8988T (cell line): ENCODE measurements at regions not wholly inside any gene's neighbourhood (a gene's known extent, or its start where the extent isn't known, plus 50 kb on each side); places are given as distances from the start of the nearest gene placed in this dataset.

ENCODE experiments used
- DNase-seq: peaks from one replicate; pipeline ENCODE4 v3.0.0; 2011

DNA sequence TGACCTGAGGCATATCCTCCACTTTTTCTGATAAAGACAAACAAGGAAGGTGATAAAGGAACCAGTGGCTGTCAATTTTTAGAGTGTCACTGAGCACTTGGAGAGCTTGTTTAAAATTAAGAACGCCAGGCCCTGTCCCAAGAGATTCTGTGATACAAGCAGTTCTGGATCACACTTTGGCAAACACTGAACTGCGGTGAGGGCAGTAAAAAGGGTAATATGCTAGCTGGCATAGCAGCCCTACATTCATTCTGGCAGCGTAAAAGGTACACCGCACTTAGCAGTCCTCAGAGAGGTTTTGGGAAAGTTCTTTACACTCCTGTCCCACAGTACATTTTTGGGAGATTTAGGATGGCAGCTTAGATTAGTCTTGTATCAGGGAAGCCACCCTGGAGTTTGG is 101.3 kb upstream of the CCDC150 start:
- DNase-seq: no peak

DNA sequence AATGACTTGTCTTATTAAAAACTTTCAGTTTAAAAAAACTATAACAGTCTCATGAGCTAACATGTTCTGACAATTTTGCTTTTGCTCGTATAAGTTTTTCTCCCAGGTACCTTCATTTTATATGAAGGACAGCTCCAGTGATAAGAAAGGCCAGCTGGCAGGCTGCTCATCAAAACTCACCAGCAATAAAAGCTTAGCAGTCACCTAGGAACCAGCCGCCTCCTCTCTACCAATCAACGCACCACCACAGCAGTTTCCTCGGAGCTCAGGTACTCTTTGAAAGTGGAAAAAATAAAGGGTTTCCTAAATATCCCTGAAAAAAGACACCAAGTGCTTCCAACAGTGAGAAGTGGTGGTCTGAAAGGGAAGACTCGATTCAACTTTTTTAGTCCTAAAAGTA is 100.9 kb upstream of the CCDC150 start:
- no peak for DNase-seq

DNA sequence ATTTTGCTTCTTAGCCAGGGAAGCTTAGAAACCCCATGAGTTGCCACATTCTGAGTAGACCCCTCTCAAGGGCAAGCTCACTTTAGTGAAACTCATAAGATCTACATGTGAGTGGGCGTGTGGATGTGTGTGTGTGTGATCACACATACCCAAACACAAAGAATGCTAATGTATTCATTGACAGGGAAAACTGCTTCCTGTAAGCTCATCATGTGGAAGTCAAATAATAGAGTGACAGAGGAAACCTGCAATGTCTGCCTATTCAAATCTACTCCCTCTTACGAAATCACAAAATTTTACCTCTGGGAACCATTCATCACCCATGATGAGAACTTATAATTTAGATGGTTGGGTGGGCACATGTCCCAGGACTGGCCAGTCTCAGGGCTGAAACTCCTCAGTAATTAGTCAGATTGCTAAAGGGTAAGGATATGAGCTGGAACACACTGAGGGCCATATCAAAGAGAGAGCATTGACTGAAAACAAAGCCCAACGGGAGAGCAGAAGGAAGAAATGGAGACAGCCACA is 94.5 kb upstream of the CCDC150 start:
- no peak for DNase-seq

DNA sequence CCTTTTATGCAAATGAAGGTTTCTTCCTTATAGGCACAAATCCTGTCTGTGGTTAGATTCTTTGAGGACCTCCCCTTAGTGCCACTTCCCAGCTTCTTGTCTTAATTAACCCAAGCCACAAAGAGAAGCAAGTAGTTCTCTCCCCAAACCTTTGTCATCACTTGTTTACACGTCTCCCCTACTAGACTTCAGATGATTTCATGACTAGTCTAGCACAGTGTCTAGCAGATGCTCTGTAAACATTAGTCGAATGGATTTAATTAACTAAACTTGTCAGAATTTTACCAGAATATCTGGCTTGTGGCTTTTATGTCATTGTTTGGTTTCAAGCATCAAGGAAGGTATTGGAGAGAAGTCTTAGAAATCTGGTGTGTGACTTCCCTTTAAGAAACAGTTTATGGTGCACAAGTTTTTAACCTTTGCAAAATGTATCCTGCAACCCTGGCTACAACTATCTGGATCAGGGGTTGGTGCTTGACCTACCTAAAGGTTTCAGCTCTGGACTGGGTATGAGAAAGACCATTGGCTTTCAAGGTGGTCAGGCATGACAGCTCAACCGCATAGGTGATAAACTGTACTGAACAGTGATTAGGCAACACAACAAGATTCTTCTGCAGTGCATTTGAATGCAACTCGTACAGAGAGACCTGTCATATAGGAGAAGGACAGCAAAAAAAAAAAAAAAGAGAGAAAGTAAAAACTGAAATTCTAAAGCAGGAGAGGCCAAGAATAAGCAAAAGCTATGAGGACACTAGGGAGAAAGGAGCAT is 93.2 kb upstream of the CCDC150 start:
- no peak for DNase-seq

DNA sequence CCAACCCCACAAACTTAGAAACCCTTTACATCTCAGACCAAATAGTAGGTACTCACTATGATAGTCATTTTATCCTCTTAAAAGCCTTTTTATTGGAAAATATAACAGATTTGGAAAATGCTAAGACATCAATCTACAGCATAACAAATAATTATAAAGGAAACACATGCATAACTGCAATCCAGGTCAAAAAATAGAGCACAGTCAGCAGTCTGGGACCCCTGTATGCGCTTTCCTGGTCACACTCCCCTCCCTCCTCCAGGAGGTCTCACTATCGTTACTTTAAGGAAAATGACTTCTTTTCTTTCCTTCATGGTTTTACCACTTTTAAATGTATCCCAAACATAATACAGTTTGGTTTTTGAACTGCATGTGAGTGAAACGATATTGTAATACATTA is 90.5 kb upstream of the CCDC150 start:
- no peak for DNase-seq

DNA sequence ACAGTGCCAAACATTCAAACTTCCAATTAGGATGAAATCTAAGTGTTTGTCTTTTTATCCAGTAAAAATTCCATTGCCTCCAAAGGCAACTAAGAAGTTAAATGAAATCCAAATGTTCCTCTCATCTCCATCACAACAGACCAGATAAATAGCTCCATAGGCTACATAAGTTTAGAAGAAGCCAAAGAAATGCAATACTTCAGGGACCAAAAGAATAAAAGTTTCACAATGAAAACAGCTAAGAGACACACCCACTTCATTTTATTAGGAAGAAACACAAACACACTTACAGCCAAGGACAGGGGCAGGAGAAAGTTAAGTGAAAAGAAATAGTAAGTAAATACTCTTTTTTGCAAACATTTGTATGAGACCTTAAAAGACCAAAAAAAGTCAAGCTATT is 88.5 kb upstream of the CCDC150 start:
- DNase-seq: no peak

DNA sequence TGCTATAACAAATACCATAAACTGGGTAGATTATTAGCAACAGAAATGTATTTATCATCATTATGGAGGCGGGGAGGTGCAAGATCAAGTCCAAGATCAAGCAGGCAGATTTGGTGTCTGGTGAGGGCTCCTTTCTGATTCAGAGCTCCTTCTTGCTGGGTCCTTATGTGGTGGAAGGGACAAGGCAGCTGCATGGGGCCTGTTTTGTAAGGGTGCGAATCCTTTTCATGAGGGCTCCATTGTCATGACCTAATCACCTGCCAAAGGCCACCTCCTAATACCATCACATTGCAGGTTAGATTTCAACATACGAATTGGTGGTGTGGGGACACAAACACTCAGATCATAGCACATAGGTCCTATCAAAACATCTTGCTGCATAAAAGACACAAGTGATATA is 84.4 kb upstream of the CCDC150 start:
- DNase-seq: no peak

DNA sequence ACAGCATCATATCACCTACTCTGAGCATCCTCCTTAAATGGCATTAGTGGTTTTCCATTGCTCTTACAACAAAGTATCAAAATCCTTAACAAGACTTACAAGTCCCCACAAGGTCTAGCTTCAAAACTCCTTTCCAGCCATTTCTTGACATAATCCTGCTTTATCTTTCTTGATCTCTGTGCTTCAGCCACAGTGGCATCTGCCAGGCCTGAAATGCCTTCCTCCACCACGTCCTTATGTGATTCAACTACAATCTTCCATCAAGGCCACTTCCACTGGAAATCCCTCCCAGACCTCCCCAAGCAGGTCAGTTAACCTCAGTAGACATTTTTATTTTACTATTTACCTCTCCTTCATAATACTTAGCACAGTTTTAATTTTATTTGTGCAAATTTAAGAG is 83.8 kb upstream of the CCDC150 start:
- no peak for DNase-seq

DNA sequence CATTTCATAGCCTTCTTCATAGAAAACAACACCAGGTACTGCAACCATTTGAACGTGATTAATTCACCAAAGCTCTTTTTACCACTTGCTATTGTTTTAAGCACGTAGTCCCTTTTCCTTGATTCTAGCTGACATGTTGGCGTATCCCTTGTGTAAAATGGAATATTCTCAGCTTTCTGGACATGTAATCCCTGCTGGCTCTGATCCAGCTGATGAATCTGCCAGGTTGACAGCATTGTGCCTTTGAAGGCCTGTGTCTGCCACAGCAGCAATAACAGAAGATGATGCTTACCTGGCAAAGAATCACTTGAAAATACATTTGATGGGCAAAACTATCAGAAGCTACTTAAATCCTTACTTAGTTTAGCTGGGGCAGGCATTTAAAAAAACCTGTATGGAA is 81.0 kb upstream of the CCDC150 start:
- DNase-seq: no peak

DNA sequence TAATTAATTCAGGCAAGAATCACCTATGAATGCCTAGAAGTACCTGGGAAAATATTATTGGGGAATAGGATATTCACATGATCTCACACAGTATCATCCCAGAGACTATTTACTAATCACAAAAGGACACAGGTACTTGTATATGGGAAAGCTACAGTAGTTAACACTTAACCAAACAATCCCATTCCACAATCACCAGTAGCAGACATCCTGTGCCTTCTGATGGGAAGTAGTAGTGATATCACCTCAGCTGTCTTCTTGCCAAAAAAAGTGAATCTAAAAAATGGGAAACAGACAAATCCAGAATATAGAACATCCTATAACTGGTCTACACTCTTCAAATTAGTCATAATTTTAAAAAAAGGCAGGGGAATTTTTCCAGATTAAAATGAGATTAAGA is 75.6 kb upstream of the CCDC150 start:
- no peak for DNase-seq

DNA sequence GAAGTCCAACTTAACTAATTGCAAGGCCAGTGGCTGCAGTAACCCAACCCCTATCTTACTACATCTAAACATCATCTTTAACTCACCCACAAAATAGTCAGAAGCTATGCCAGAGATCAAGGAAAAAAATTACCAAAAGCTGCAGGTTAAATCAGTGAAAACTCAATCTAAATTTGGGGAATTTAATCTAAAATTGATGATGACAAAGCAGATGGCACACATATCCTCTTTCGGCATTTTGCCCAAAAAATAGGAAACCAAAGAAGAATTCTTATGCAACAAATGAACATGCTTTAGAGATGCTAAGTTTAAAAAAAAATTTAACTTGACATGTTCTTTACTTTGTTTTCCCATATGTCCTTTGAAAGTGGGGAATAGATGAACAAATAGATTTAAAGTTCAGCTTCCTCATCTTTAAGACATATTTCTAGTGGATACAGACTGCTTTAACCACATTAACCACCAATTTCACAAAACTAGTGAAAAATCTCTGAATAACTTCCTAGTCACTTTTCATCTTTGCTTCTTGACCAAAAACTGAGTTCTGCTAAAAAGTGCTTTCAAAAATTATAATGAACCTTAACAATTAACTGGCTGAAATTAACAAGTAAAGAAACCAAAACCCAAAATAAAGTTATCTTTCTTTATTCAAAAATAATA is 74.3 kb upstream of the CCDC150 start:
- DNase-seq: no peak

DNA sequence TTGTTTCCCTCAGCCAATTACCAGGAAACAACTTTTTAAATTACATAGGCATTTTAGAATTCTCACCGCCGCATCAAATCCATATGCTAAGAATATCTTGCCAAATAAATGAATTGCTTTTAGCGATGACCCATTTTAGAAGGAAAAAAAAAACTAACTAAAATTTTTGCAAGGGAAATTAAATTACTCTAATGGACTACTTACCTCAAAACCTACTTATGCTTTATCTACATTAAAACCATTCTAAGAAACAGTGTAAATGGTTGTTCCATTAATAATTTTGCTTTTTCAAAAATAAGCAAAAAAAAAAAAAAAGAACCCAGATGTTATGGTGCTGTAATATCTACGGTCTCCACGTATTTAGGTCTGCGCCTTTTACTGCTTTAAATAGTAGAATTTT is 73.5 kb upstream of the CCDC150 start:
- no peak for DNase-seq

DNA sequence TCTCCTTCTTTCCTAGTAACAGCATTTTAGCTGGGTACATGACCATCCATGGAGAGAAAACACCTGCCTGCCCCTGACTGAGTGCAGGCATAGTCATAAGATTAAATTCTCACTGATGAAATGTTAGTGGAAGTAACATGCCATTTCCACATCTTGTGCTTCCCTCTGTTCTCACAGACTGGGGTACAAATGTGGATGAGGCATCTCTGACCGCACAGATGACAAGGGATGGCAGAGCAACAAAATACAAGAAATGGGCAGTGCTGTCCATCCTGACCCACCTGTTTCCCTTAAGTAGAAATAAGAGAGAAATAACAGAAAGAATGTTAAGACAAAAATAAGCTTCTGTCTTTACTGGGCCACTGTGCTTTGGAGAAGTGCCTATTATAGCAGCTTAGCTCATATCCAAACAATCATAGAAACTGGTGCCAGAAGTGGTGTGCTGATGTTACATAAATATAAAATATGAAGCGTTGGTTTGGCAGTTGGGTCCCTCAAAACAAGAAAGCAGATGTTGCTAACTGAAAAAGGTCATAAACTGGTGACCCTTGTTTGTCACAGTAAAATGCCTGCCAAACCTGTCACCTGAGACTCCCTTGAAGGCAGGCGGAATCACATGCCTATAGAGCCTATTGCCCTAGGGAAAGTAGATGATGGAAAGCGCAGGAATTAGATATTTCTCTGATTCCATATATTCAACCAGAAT is 72.4 kb upstream of the CCDC150 start:
- DNase-seq: no peak

DNA sequence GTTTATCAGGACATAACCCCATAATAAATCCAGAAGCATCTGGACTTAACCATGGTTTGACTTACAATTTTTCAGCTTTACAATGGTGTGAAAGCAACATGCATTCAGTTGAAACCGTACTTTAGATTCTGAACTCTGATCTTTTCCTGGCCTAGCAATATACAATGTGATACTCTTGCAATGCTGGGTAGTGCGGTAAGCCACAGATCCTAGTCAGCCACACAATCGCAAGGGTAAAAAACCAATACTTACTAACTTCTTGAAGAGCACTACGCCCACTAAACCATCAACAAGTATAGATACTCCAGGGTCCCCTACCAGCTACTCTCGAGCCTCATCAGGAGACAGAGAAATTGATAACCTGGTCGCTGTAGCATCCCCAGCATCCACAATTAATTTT is 71.0 kb upstream of the CCDC150 start:
- no peak for DNase-seq

DNA sequence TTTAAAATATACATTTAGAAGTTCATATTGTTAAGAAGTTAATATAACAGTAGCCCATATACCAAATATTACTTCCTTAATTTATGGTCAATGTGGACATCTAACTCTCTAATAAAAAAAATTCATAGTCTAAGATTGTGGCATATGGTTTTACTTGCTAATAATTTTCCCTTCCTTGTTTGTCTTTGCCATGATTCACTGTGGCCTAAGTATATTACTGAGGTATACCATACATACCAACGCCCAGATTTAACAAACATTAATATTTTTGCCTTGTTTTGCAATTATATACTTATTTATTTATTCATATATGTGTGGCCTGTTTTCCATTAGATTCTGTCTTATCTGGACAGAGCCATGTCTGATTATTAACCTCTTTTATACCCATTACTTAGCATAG is 54.6 kb upstream of the CCDC150 start:
- no peak for DNase-seq

DNA sequence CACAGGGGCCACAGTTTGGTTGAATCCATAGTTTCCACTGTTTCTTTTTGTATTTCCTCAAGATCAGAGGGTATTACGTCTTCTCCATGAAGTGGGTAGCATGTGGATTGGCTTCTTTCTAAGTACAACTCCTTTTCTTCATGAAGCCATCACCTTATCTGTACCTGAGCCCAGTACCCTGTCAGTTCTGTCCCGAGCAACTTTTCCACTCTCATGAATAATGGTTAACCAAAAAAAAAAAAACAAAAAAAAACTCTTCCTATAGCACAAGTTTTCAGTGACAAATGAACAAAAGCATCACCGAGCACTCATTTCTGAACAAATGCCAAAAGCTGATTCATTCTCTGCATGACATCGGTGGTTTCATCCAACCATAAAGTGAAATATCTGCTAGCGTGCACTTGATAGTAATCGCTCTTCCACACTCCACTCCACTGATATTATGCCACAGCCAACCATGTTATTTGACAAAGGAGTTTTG is 53.0 kb upstream of the CCDC150 start:
- no peak for DNase-seq

DNA sequence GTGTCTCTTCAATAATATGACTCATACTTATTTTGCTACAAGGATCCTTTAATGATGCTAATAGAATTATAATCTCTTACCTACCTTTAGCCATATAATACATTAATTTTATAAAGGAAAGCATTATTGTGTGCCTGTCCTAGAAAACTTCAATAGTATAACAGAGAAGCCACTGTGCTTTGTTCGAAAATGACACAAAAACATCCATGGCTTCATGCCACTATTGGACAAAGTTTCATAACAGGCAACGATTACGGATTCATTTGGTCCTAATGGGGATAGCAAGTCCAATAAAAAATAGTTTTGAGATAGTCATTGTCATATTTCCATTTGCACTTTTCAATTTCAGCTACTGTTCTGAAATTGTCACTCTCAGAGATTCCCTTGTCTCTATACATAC is 52.5 kb upstream of the CCDC150 start:
- DNase-seq: no peak

DNA sequence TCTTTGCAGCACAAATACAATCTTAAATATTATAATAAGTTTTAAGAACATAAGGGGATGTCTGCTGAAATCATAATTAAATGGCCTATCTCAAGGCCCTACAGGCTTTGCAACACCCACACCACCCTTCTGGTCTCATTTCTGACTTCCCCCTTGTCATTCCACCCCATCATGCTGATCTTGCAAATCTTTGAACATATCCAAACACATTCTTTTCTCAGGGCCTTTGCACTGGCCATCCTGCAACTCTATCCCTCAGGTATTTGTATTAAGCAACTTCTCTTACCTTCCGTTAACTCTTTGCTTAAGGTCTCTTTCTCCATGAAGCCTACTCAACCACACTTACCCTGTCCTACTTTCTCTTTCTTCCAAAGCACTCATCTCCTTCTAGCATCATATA is 51.8 kb upstream of the CCDC150 start:
- DNase-seq: no peak

DNA sequence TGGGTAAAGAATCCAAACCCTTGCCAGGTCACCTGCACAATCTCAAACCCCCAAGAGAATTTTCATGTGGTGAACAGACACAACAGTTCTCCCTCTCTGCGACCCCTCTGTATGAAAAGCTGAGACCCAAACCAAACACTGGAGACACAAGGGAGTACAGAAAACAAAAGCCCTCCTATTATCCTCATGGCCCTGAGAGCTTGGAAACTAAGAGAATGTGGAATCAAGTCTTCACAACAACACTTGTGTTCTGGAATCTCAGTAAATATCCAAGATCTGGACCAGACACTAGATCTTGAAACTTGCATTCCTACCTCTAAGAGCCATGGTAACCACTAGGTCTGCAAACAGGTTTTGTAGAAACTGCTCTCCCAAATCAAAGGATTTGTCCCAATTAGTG is 50.1 kb upstream of the CCDC150 start:
- no peak for DNase-seq
